Keratinocyte (primary cell): ENCODE measurements at regions not wholly inside any gene's neighbourhood (a gene's known extent, or its start where the extent isn't known, plus 50 kb on each side); places are given as distances from the start of the nearest gene placed in this dataset.

Source experiments
- CTCF ChIP-seq, 3 experiments: IDR thresholded peaks in 1 of 3; conservative IDR thresholded peaks in 1 of 3; optimal IDR thresholded peaks in 1 of 3; 2 replicates in 2 of 3; 3 replicates in 1 of 3; pipeline versions ENCODE3 to v1.5.1; 2011; ENCODE audit warnings: low read length in 3 of 3, mild to moderate bottlenecking in 3 of 3, moderate library complexity in 2 of 3, control low read depth in 1 of 3, inconsistent platforms in 1 of 3; ENCODE audit not compliant: insufficient read depth in 2 of 3; ENCODE audit errors: extremely low read depth in 1 of 3
- EZH2 ChIP-seq: IDR thresholded peaks from one replicate; pipeline ENCODE4 v1.6.1; 2012; ENCODE audit warnings: inconsistent platforms, mild to moderate bottlenecking, low read length, moderate library complexity

GRCh38 chr9:10818206-10818605, 205.4 kb upstream of the PTPRD start:
- no peak for TF ChIP-seq EZH2
- TF ChIP-seq CTCF (optimal IDR thresholded peaks at IDR 0.05 in 1 of 3, IDR thresholded peaks at IDR 0.05 in 1 of 3, conservative IDR thresholded peaks at IDR 0.05 in 1 of 3; ENCODE audit: extremely low read depth in 1 of 3, insufficient read depth in 2 of 3, low read length in 3 of 3) = no peak
